SJCRH30 (cell line): ENCODE measurements at regions not wholly inside any gene's neighbourhood (a gene's known extent, or its start where the extent isn't known, plus 50 kb on each side); places are given as distances from the start of the nearest gene placed in this dataset.

ENCODE experiments used
- DNase-seq, 2 experiments: peaks; one replicate each; pipeline ENCODE4 v3.0.0-alpha.2; 2015 to 2020
- H3K27ac ChIP-seq: fragments of 250-450 bp; sonication (Bioruptor Pico); 2 replicates; pipeline ENCODE4 v1.5.1; 2020; ENCODE audit warnings: mild to moderate bottlenecking, moderate library complexity
- H3K27me3 ChIP-seq: fragments of 250-450 bp; sonication (Bioruptor Pico); 2 replicates; pipeline ENCODE4 v1.5.1; 2020; ENCODE audit warnings: mild to moderate bottlenecking, moderate library complexity
- H3K36me3 ChIP-seq: fragments of 250-450 bp; sonication (Bioruptor Pico); 2 replicates; pipeline ENCODE4 v1.5.1; 2020; ENCODE audit warnings: mild to moderate bottlenecking, moderate library complexity
- H3K4me1 ChIP-seq: fragments of 250-450 bp; sonication (Bioruptor Pico); 2 replicates; pipeline ENCODE4 v1.5.1; 2020; ENCODE audit warnings: mild to moderate bottlenecking, moderate library complexity
- H3K4me3 ChIP-seq: fragments of 250-450 bp; sonication (Bioruptor Pico); 2 replicates; pipeline ENCODE4 v1.5.1; 2020; ENCODE audit warnings: mild to moderate bottlenecking, moderate library complexity
- H3K9me3 ChIP-seq: fragments of 250-450 bp; sonication (Bioruptor Pico); replicated peaks from 2 replicates; pipeline ENCODE4 v1.5.1; 2020; ENCODE audit warnings: mild to moderate bottlenecking, moderate library complexity

DNA sequence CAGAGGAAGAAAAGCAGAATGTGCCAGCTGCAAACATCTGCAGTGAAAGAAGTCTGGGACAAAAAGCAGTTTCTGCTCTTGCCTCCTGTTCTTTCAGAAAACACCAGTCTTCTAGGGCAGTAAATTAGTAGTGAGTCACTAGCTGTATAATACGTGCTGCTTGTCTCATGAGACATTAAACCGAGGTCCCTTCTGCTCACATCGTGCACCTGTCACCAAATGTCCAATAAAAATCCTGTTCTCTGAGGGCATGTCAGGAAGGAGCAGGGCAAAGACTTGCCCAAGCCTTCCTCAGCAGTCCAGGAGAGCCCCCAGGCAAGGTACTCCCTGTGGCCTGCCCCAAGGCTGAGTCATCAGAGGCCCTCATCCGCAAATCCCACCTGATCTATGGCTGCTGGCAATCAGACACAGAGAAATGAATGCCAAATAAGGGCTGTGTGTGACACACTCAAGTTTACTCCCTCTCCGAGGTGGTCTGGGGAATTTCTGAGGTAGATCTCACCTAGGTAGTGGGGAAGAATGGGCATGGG lies 255.3 kb upstream of the SMARCA2 start:
- Histone ChIP-seq H3K9me3 (peaks cover 7% of the 10 kb centered on the region; the same call in 1 of the 2 replicates), H3K27me3 (no peaks in the 10 kb centered on the region), H3K4me1 (peaks cover 36% of the 10 kb centered on the region), H3K4me3 (no peak overlapping the region; the same call in 1 of the 2 replicates), H3K36me3 (no peaks in the 10 kb centered on the region), H3K27ac (peak overlapping the region; percentile 80)
- peak; percentile 86 to 94 for DNase-seq

DNA sequence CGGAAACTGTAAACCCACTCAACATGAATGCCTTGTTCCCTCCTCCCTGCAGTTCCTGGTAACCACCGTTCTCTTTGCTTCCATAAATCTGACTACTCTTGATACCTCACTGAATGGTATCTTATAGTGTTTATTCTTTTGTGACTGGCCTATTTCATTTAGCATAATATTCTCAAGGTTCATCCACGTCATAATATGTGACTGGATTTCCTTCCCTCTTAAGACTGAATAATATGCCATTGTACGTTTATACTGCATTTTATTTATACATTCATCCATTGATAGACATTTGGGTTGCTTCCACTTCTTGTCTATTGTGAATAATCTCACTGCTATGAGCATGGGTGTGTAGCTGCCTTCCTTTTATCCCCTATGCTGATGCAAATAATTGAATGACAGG lies 253.3 kb upstream of the SMARCA2 start:
- H3K27me3 ChIP-seq, result no peaks in the 10 kb centered on the region
- no peaks in the 10 kb centered on the region for H3K36me3 ChIP-seq
- H3K4me1 ChIP-seq, result peaks cover 35% of the 10 kb centered on the region
- H3K4me3 ChIP-seq, result no peak overlapping the region
- no peaks in the 10 kb centered on the region; the same call in 1 of the 2 replicates for H3K9me3 ChIP-seq
- no peak for DNase-seq
- no peak overlapping the region for H3K27ac ChIP-seq

DNA sequence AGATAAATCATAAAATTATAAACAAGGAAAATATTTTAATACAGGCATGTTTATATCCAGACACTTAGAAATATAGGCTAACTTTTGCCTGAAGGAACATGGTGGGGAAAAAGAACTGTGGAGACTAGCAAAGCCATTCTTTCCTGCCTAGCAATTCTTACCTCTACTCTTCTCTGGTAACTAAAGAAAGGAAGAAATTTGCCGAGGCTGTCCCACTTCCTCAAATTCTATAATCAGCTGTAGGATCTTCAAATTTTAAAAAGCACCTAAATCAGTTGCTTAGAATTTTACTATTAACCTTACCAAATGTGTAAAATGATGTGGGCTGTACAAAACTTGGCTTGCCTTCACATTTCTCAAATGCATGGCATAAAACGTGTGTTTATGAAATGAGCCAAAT lies 249.1 kb upstream of the SMARCA2 start:
- no peak overlapping the region for H3K27ac ChIP-seq
- no peaks in the 10 kb centered on the region for H3K36me3 ChIP-seq
- H3K4me3 ChIP-seq, result no peak overlapping the region
- no peaks in the 10 kb centered on the region for H3K27me3 ChIP-seq
- H3K4me1 ChIP-seq, result 0 out of 2 replicates have a peak, but pooled peaks cover 3% of the 10 kb centered on the region
- no peaks in the 10 kb centered on the region for H3K9me3 ChIP-seq
- DNase-seq, result no peak

DNA sequence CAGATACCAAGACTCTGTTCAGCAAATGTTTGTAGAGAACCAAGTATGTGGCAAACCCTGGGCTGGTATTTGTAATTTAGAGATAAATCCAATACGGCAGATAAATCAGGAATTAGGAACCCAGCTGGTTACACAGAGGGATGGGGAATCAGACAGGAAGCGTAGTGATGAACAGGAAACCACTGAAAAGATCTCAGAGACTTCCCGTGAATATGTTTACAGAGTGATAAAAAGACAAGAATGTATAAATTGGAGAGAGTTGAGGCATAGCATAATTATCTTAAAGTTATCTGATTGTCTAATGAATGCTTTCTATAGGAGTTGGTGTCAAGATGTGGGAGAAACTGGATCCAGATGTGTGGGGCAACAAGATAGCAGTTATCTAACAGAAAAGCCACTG lies 246.6 kb upstream of the SMARCA2 start:
- Histone ChIP-seq H3K4me1 (peaks cover 3% of the 10 kb centered on the region), H3K9me3 (no peaks in the 10 kb centered on the region), H3K27ac (no peak overlapping the region), H3K27me3 (no peaks in the 10 kb centered on the region), H3K4me3 (no peak overlapping the region), H3K36me3 (no peaks in the 10 kb centered on the region)
- no peak for DNase-seq

DNA sequence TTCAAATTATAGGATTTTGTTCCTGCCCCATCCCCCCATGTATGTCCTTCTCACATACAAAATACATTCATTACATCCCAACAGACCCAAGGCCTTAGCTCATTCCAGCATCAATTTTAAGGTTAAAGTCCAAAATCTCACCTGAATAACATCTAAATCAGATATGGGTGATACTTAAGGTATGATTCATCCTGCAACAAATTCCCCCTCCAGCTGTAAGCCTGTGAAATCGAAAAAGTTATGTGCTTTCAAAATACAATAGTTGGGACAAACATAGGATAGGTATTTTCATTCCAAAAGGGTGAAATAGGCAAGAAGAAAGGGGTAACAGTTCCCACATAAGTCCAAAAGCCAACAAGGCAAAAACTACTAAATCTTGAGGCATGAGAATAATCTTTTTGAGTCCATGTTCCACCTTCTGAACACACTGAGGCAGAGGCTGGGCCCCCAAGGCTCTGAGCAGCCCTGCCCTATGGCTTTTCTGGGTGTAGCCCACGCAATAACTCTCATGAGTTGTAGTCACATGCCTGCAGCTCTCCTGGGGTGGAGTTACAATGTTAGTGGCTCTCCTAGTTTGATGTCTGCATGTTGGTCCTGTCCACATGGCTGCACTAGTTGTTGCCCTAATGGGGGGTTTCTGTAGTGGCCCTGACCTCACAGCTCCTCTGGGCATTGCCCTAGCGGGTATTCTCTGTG lies 243.9 kb upstream of the SMARCA2 start:
- Histone ChIP-seq H3K4me1 (peaks cover 17% of the 10 kb centered on the region), H3K36me3 (no peaks in the 10 kb centered on the region), H3K27me3 (no peaks in the 10 kb centered on the region), H3K9me3 (no peaks in the 10 kb centered on the region), H3K27ac (no peak overlapping the region), H3K4me3 (no peak overlapping the region)
- no peak for DNase-seq

DNA sequence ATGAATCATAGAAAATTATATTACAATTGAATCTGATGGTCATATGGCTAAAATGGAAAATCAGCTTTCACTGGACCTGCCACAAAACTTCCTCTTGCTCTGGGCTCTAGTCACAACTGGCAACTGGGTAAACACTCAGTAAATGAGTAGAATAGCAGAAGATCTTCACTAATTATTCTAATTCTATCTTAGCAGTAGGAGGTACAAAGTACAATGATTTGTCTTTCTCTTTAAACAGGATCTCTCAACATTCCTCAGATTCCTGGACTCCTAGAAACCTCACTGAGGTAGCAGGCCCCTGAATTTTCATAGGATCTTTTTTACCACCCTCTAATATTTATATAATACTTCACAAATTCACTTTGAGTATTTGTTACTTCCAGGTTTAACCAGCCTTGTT lies 239.9 kb upstream of the SMARCA2 start:
- no peaks in the 10 kb centered on the region for H3K27me3 ChIP-seq
- H3K4me3 ChIP-seq, result no peak overlapping the region
- peaks cover 14% of the 10 kb centered on the region for H3K4me1 ChIP-seq
- DNase-seq, result no peak
- H3K9me3 ChIP-seq, result no peaks in the 10 kb centered on the region
- no peaks in the 10 kb centered on the region for H3K36me3 ChIP-seq
- no peak overlapping the region for H3K27ac ChIP-seq

DNA sequence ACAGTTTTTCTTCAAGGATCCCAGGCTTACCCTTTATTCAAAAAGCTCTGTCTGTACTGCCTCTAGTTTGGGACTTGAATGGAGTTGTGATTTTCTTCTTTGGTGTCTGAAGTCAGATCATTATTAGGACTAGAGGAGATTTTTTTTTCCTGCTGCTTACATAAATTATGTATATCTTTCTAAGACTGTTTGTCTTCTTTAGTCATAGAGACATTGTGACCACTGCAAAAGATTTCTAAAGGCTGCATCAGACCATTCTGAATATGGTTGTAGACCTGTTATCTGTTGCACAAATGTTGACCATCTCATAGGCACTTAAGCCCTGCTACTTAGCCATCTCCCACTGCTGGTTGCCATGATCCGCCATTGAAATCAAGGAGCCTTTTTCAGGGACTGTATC lies 238.5 kb upstream of the SMARCA2 start:
- no peaks in the 10 kb centered on the region for H3K36me3 ChIP-seq
- no peak for DNase-seq
- H3K27ac ChIP-seq, result no peak overlapping the region
- H3K9me3 ChIP-seq, result no peaks in the 10 kb centered on the region
- no peaks in the 10 kb centered on the region for H3K27me3 ChIP-seq
- no peak overlapping the region for H3K4me3 ChIP-seq
- peaks cover 14% of the 10 kb centered on the region for H3K4me1 ChIP-seq

DNA sequence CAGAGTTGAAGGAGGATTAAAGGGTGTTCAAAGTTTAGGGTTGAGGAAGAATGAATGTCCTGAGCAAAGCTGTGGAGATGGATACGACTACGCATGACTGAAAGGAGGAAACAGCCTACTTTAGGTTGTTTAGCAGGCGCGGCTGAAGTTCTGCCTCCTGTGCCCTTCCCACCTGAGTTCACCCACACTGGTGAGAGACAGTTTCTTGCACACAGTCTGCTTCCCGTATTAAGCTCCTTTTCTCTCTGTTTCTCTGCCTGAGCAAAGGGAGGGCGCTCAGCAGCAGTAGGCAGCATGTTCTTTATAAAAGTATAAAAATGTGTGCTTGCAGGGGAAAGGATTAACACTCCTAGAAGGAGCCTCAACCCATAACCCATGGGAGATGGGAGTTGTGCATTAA lies 224.0 kb upstream of the SMARCA2 start:
- no peak overlapping the region for H3K4me3 ChIP-seq
- no peaks in the 10 kb centered on the region for H3K27me3 ChIP-seq
- no peak for DNase-seq
- H3K27ac ChIP-seq, result no peak overlapping the region
- no peaks in the 10 kb centered on the region for H3K4me1 ChIP-seq
- H3K9me3 ChIP-seq, result no peaks in the 10 kb centered on the region
- no peaks in the 10 kb centered on the region for H3K36me3 ChIP-seq

DNA sequence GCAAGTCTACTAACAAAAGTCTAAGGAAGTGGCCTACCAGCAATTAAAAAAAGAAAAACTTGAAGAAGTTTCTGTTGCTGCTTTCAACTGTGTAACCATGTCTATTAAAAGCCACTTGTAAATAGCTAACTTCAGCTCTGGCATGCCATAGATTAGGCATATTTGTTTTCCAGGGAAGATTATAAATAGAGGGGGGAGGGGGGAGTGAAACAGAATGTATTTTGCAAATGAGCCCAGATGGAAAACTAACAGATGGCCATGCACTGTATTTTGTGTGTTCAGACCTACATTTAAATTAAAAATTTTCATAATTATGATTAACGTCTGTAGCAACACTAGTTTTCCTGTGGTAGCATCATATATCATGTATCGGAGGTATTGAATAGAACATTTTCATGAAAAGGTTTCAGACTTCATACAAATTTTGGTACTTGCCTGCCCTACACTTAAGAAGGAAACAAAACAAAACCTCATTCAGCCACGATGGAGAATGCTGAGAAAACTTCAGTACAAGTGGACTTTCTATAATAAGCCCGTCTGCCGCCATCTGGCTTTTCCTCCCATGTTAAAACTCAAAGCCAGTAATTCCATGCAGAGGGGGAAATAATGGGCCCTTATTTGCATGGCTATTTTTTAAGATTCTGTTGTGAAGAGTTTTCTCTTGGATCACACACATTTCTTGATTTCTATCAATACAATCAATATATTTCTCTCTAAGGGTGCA lies 220.4 kb upstream of the SMARCA2 start:
- H3K4me3 ChIP-seq, result no peak overlapping the region
- H3K9me3 ChIP-seq, result no peaks in the 10 kb centered on the region
- H3K36me3 ChIP-seq, result no peaks in the 10 kb centered on the region
- H3K4me1 ChIP-seq, result no peaks in the 10 kb centered on the region
- no peak for DNase-seq
- no peak overlapping the region for H3K27ac ChIP-seq
- H3K27me3 ChIP-seq, result no peaks in the 10 kb centered on the region

DNA sequence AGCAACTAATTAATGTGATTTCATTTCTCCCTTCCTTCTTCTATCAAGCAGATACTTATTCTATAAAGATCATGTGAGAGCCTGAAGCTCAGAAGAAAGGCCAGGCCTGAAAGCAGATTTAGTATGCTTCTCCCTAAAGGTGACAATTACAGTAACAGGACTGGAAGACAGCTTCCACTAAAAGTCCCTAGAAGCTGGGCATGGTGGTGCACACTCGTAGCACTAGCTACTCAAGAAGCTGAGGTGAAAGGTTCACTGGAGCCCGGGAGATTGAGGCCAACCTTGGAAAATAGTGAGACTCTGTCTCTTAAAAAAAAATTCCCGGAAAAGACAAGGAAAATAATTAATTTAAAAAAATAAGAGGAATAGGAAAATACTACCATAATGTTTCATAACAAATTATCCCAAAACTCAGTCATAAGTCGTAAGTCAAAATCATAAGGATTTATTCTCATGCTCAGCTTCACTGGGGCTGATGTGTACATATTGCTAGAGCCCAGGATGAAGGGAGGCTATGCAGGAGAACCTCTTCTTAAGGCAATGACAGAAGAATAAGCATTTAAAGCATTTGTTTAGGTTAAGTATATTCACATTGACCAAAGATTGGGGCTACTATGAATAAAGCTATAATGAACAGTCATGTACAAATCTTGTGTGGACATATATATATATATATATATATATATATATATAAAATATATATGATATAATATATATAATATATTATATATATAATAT lies 210.8 kb upstream of the SMARCA2 start:
- no peak for DNase-seq
- Histone ChIP-seq H3K27me3 (no peaks in the 10 kb centered on the region), H3K4me3 (no peak overlapping the region), H3K4me1 (no peaks in the 10 kb centered on the region), H3K36me3 (no peaks in the 10 kb centered on the region), H3K27ac (no peak overlapping the region), H3K9me3 (no peaks in the 10 kb centered on the region; the same call in 1 of the 2 replicates)

DNA sequence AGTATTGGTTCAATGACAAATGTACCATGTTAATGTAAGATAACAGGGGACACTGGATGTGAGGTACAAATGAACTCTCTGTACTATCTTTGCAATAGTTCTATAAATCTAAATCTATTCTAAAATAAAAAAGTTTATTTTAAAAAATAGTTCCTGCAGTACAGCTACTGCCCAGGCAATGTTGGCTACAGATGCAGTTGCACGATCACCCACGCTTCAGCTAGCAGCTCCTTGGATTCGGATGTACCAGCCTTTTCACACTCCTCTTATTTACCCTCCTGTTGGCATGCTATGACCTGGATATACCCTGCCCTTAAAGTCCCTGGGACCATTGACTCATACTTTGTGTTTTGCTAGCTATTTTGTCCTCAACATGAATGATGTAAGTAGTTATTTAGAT lies 185.4 kb upstream of the SMARCA2 start:
- H3K4me1 ChIP-seq, result no peaks in the 10 kb centered on the region
- H3K9me3 ChIP-seq, result no peaks in the 10 kb centered on the region
- DNase-seq, result no peak
- no peak overlapping the region for H3K4me3 ChIP-seq
- H3K27ac ChIP-seq, result no peak overlapping the region
- H3K27me3 ChIP-seq, result no peaks in the 10 kb centered on the region
- H3K36me3 ChIP-seq, result no peaks in the 10 kb centered on the region

DNA sequence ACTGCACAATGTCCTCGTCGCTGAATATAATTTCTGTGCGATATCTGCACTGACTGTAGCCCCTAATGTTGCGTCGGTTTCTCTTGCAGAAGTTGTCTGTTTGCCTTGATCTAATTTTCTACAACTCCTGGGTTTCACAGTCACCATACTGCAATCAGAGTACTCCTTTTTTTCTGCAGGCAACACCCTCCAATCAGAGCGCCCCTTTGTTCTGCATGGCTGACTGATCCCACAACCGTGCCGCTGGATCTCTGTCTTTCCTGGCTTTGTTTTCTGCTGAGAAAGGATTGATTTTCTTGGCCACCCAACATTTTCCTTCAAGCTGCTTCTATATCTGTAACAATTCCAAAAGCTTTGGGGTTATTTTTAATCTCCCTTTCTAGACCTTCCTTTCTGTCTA lies 182.2 kb upstream of the SMARCA2 start:
- no peak for DNase-seq
- H3K4me1 ChIP-seq, result no peaks in the 10 kb centered on the region
- H3K4me3 ChIP-seq, result no peak overlapping the region
- no peaks in the 10 kb centered on the region for H3K9me3 ChIP-seq
- H3K27ac ChIP-seq, result no peak overlapping the region
- no peaks in the 10 kb centered on the region for H3K36me3 ChIP-seq
- H3K27me3 ChIP-seq, result no peaks in the 10 kb centered on the region; the same call in 1 of the 2 replicates

DNA sequence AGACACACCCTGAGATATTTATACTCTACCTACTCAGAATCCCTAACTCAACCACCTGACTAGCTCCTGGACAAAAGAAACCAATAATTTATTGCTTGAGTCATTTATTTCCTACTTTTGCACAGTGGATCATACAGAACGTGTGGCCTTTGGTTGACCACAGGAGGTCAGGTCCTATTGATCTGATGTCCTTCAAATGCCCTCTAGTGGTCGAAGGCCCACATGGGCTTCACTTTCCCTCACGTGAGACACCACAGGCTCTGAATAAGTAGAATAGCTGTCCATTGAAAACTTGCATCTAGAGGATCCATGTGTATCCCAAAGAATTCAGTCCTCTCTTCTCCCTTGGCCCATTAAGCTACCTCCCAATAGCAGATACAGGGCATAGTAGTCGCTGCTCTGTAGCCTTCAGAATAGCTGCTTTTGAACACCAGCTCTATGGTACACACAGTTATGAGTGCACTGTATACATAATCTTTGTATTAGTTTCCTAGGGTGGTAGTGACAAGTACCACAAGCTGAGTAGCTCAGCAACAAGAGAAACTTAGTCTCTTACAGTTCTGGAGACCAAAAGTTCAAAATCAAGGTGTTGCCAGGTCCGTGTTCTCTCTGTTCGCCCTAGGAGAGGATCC lies 177.6 kb upstream of the SMARCA2 start:
- Histone ChIP-seq H3K36me3 (no peaks in the 10 kb centered on the region), H3K4me1 (no peaks in the 10 kb centered on the region), H3K27ac (no peak overlapping the region), H3K9me3 (no peaks in the 10 kb centered on the region), H3K4me3 (no peak overlapping the region), H3K27me3 (no peaks in the 10 kb centered on the region; the same call in 1 of the 2 replicates)
- DNase-seq, result peak; percentile 63 to 86

DNA sequence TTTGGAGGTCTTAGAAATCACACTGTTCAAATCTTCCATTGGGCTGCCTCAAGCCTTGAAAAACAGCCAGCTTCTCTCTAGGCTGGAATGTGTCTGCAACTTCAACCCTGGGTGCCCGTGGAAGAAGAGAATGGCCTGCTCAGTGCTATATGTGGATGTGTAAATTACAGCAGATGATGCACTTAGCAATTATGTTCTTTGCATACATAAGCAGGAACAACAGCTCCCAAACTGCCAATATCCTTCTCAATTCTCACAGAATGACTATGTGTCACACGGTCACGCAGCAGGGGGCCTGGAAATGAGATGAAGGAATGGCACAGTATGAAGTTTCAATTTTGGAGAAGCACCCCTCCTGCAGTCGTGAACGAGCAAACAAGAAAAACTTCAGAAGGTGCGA lies 175.2 kb upstream of the SMARCA2 start:
- no peak overlapping the region for H3K4me3 ChIP-seq

More for the DNA sequence above, 175.2 kb upstream of the SMARCA2 start:
- no peaks in the 10 kb centered on the region; the same call in 1 of the 2 replicates for H3K27me3 ChIP-seq
- DNase-seq, result no peak
- H3K9me3 ChIP-seq, result no peaks in the 10 kb centered on the region
- H3K36me3 ChIP-seq, result no peaks in the 10 kb centered on the region
- H3K4me1 ChIP-seq, result no peaks in the 10 kb centered on the region
- H3K27ac ChIP-seq, result no peak overlapping the region
